ENCODE measurements at regions not wholly inside any gene's neighbourhood (a gene's known extent, or its start where the extent isn't known, plus 50 kb on each side); places are given as distances from the start of the nearest gene placed in this dataset.
A peak's percentile ranks its signal among the peaks of the same experiment; 100 is the strongest.

DNA sequence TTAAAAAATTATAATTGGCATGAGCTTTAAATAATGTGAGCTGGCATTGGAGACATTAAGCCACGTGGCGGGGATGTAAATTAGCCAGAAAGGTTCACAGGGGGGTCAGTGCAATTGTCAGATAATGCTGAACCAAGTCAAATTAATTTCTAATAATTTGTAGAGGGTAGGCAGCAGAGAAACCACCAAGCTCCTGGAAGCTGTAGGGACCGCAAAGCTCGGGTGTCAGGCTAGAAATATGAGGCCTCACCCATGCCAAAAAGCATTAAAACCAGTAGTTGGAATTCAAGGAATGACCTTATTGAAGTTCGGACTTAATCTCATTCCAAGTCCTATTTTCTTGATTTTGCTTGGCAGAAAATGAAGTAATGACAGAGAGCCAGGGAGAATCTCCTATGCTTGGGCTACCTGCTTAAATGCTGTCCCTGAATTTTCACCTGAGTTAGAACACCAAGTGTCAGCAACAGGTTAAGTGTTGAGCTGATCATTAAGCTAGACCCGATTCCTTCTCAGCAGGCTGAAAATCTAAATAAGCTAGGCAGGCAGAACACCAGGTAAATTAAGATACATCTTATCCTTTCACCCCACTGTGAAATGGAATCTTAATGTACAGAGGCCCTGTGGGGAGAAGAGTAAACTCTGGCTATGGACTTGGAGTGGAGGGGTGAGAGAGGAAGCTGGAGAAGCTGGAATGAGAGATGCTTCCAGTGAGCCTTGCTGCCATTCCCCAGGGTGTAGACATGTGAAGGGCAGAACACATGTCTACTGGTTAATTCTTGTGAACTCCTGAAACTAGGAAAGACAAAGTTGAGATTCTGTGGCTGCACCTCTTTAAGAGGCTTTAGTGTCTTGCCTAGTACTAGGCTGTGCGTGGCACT lies 520.0 kb downstream of the SLC4A3 start:
- in situ Hi-C loops (cut with MboI; ENCODE audit: low pct_unique_long_range_greater_than_20kb in 2 of 9, low sequenced_read_pairs in 9 of 9, unreplicated experiment in 9 of 9), result no loop called here
- peak in 1 of 8 experiments; percentile 70 for ATAC-seq (replicated peaks in 6 of 8)
- H3K27ac ChIP-seq, result no peak overlapping the region
- no peak overlapping the region for H3K4me3 ChIP-seq
- H3K4me1 ChIP-seq (replicated peaks in 1 of 2), result peaks cover 3 to 11% of the 10 kb centered on the region in 2 donors
- 43 to 100% (median 72%) methylated on average over 1 to 6 of the region's 7 CpGs for WGBS, 10 experiments

DNA sequence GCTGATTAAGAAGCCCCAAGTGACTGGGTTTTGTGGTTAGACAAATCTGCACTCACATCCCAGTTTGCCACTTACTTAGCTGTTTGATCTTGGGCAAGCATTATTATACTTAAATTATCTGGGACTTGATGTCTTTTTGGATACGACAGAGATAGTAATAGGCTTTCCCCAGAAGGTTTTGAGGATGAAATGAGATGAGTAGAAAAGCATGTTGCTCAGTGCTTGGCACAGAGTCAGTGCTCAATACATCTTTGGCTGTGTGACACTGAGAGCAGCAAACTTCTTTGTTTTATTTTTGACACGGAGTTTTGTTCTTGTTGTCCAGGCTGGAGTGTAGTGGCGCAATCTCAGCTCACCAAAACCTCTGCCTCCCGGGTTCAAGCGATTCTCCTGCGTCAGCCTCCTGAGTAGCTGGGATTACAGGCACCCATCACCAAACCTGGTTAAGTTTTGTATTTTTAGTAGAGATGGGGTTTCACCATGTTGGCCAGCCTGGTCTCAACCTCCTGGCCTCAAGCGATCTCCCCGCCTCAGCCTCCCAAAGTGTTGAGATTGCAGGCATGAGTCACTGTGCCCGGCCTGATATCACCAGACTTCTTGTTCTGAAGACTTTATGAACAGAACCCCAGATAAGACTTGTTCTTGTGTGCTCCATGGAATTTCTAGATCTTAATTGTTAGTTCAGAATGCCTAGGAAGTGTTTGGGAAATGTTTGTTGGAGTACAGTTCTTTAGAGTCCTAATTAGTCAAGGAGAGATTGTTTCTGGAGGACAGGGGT lies 521.2 kb downstream of the SLC4A3 start:
- Histone ChIP-seq H3K4me1 (replicated peaks in 1 of 2) (peaks cover 8 to 23% of the 10 kb centered on the region in 2 donors), H3K27ac (no peak overlapping the region), H3K4me3 (no peak overlapping the region)
- no peak for ATAC-seq (replicated peaks in 6 of 8)
- in situ Hi-C loops (cut with MboI; ENCODE audit: low pct_unique_long_range_greater_than_20kb in 2 of 9, low sequenced_read_pairs in 9 of 9, unreplicated experiment in 9 of 9), result no loop called here
- 40 to 90% (median 80%) methylated on average over 1 to 8 of the region's 9 CpGs; no CpG with 5 or more reads in 5 of the 10 experiments for WGBS, 10 experiments

DNA sequence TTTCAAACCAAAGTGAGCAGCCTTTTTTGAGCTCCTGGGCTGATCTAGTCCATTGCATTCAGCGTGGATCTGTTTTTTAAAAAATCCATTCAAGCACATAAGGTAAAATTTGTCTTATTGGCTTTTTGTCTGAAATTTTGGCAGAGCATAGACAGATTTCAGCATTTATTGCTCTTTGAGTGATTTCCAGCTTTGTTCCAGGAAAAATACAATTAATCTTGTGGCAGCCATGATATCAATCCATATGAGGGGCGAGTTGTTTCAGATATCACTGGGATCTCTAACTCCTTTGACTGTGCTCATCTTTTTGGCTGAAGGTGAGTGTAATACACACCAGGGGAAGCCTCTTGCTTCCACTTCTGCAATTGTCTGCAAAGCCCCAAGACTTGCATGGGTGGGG lies 523.9 kb downstream of the SLC4A3 start:
- in situ Hi-C loops (cut with MboI; ENCODE audit: low pct_unique_long_range_greater_than_20kb in 2 of 9, low sequenced_read_pairs in 9 of 9, unreplicated experiment in 9 of 9), result no loop called here
- no peak for ATAC-seq (replicated peaks in 6 of 8)
- H3K4me3 ChIP-seq, result no peak overlapping the region
- H3K4me1 ChIP-seq (replicated peaks in 1 of 2), result peaks cover 8 to 28% of the 10 kb centered on the region in 2 donors
- 75 to 96% (median 89%) methylated on average over 2 of the region's 2 CpGs; no CpG with 5 or more reads in 4 of the 10 experiments for WGBS, 10 experiments
- H3K27ac ChIP-seq, result no peak overlapping the region

DNA sequence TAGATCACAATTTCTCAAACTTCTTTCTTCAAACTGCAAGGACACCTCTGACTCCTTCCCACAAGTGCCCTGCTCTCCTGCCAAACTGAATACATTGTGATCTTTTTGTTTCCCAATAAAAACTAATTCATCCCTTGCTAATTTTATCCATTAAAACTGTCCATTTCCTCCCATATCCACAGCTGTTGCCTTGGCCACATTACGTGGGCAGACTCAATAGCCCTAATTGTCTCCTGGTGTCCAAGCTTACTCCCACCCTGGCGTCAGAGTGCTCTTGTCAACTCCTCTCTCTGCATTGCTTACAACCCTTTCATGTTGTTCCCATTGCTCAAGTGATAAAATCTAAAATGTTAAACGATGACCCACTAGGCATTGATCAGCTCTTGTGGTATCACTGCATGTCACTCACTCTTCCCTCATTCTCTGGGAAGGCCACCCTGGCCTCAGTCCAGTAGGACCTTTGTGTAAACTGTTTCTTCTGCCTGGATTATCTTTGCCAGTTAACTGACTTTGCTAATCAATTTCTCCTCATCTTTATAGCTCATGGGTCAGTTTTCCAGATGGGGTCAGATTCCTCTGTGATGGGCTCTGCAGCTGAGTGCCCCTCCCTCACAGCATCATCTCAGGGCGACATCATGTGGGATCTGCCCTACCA lies 525.0 kb downstream of the SLC4A3 start:
- in situ Hi-C loops (cut with MboI; ENCODE audit: low pct_unique_long_range_greater_than_20kb in 2 of 9, low sequenced_read_pairs in 9 of 9, unreplicated experiment in 9 of 9), result no loop called here
- Histone ChIP-seq H3K4me3 (no peak overlapping the region), H3K4me1 (replicated peaks in 1 of 2) (peaks cover 8 to 20% of the 10 kb centered on the region in 2 donors), H3K27ac (no peak overlapping the region)
- WGBS, 10 experiments, result 0 to 100% (median 80%) methylated on average over 1 to 3 of the region's 4 CpGs; no CpG with 5 or more reads in 1 of the 10 experiments
- peak in 1 of 8 experiments; percentile 43 for ATAC-seq (replicated peaks in 6 of 8)

DNA sequence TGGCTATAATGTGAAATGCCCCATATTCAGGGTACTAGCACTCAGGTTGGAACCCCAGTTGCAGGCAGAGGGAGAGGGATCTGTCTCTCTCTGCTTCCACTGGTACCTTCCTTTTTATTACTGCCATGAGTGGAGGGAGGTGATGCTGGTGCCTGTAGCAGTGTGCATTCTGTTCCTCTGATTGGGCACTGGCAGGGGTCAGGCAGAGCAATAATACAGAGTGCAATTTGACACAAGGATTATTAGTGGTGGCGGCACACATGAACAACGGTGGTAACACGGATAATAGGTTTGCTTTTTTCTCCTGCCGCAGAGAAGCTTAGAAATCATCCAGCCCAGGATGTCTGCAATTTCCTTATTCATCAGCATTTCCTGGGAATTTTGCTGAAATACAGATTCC lies 525.7 kb downstream of the SLC4A3 start:
- WGBS, 10 experiments, result 48 to 84% (median 80%) methylated on average over 1 to 4 of the region's 4 CpGs; no CpG with 5 or more reads in 1 of the 10 experiments
- H3K4me1 ChIP-seq (replicated peaks in 1 of 2), result peaks cover 8 to 18% of the 10 kb centered on the region in 2 donors
- H3K27ac ChIP-seq, result peak overlapping the region in 1 of 2 donors; percentile 17
- no peak overlapping the region for H3K4me3 ChIP-seq
- in situ Hi-C loops (cut with MboI; ENCODE audit: low pct_unique_long_range_greater_than_20kb in 2 of 9, low sequenced_read_pairs in 9 of 9, unreplicated experiment in 9 of 9), result no loop called here
- peak in 2 of 8 experiments; percentile 9 to 53 for ATAC-seq (replicated peaks in 6 of 8)

DNA sequence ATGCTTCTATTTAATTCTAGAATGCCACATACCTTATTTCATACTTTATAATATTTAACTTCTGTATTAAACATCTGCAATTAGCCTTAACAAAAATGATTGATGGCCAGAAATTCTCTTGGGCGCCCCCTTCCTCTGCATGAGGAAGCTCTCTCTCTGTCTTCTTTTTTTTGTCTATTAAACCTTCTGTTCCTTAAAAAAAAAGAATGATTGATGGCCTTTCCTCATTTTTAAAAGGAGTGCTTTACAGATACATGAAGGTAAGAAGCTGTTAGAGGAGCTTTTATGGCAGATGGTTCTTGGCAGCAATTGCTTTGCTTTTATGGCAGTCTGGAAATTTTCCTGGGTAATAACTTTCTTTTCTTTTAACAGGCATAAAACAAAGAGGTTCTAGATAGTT lies 526.9 kb downstream of the SLC4A3 start:
- Histone ChIP-seq H3K27ac (no peak overlapping the region), H3K4me3 (no peak overlapping the region), H3K4me1 (replicated peaks in 1 of 2) (peaks cover 8 to 18% of the 10 kb centered on the region in 2 donors)
- ATAC-seq (replicated peaks in 6 of 8), result no peak
- in situ Hi-C loops (cut with MboI; ENCODE audit: low pct_unique_long_range_greater_than_20kb in 2 of 9, low sequenced_read_pairs in 9 of 9, unreplicated experiment in 9 of 9), result no loop called here
- WGBS, 10 experiments, result 14 to 100% (median 80%) methylated on average over 1 of the region's 1 CpG; no CpG with 5 or more reads in 2 of the 10 experiments

DNA sequence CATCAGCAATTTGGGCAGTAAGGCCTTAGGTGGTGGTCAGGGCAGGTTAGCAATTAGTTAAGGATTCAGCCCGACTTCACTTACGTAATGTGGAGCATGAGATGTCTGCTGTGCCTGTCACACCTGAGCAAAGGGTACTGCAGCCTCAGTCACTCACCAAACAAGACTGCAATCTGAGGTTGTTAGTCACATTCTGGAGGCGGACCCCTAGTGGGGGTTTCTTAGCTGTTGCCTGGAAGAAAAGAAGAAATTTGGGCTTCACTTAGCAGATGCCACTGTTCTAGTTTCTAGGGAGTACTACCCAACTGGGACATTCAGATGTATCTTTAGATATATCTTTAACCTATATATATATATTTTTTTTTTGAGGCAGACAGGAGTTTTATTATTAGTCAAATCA lies 529.9 kb downstream of the SLC4A3 start:
- H3K27ac ChIP-seq, result no peak overlapping the region
- no peak for ATAC-seq (replicated peaks in 6 of 8)
- no peak overlapping the region for H3K4me3 ChIP-seq
- 77 to 100% (median 86%) methylated on average over 1 to 2 of the region's 3 CpGs; no CpG with 5 or more reads in 5 of the 10 experiments for WGBS, 10 experiments
- in situ Hi-C loops (cut with MboI; ENCODE audit: low pct_unique_long_range_greater_than_20kb in 2 of 9, low sequenced_read_pairs in 9 of 9, unreplicated experiment in 9 of 9), result no loop called here
- H3K4me1 ChIP-seq (replicated peaks in 1 of 2), result peaks cover 6 to 18% of the 10 kb centered on the region in 2 donors

DNA sequence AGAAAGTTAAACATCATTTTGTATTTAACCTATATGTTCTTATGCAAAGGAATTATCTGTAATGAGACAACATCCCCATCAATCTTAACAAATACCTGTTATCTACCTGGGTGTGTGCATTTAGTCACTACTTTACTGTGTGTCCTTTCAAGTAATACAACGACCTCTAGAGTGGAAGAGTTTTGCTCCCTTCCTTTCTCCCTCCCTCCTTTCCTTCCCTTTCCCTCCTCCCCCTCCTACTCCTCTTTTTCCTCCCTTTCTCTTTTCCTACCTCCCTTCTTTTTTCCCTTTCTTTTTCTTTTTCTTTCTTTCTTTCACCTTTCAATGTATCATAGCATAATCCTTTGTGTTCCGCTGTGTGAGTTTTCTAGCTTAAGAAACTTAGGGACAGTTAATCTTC lies 532.3 kb downstream of the SLC4A3 start:
- no peak for ATAC-seq (replicated peaks in 6 of 8)
- in situ Hi-C loops (cut with MboI; ENCODE audit: low pct_unique_long_range_greater_than_20kb in 2 of 9, low sequenced_read_pairs in 9 of 9, unreplicated experiment in 9 of 9), result no loop called here
- 27 to 89% (median 75%) methylated on average over 1 to 2 of the region's 2 CpGs; no CpG with 5 or more reads in 3 of the 10 experiments for WGBS, 10 experiments
- Histone ChIP-seq H3K4me3 (no peak overlapping the region), H3K4me1 (replicated peaks in 1 of 2) (no peaks in the 10 kb centered on the region), H3K27ac (no peak overlapping the region)

DNA sequence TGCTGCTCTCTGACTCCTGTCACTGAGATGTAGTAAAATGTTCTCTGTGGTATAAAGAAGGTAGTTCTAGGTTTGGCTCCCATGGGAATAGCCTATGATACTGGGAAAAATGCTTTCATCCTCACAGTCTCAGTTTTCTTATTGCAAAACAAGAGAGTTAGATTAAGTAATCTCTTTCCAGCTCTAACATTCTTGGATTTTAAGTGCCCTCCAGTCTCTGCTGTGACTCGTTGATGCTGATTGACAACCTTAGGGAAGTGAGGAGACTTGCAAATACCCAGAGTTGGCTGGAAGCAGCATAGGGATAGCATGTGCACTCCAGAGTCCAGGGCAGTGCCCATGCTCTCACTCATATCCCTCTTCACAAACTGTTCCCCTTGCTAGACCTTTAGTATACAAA lies 534.9 kb downstream of the SLC4A3 start:
- WGBS, 10 experiments, result 20 to 80% (median 55%) methylated on average over 1 of the region's 1 CpG; no CpG with 5 or more reads in 7 of the 10 experiments

DNA sequence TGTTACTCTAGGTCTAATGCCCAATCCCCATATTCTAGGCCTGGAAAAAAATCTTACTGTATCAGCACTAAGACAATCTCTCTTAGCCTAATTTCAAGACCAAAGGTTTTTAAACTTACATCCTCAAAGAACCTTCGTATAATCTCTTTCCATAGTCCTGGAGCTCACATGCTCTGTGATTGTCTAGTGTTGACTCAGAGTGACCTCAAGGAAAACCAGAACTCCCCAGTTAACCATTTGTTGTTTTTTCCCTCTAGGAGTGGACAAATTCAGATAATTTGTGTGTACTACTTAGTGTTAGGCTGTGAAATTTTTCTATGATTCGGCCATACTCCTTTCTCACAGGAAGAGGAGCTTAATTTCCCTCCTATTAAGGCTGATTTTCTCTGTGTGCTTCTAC lies 536.1 kb downstream of the SLC4A3 start:
- in situ Hi-C loops (cut with MboI; ENCODE audit: low pct_unique_long_range_greater_than_20kb in 2 of 9, low sequenced_read_pairs in 9 of 9, unreplicated experiment in 9 of 9), result no loop called here
- 35 to 92% (median 75%) methylated on average over 1 to 2 of the region's 2 CpGs; no CpG with 5 or more reads in 2 of the 10 experiments for WGBS, 10 experiments
- no peak for ATAC-seq (replicated peaks in 6 of 8)

More for the DNA sequence above, 534.9 kb downstream of the SLC4A3 start:
- Histone ChIP-seq H3K27ac (no peak overlapping the region), H3K4me1 (replicated peaks in 1 of 2) (no peaks in the 10 kb centered on the region), H3K4me3 (no peak overlapping the region)
- in situ Hi-C loops (cut with MboI; ENCODE audit: low pct_unique_long_range_greater_than_20kb in 2 of 9, low sequenced_read_pairs in 9 of 9, unreplicated experiment in 9 of 9), result no loop called here
- peak in 1 of 8 experiments; percentile 53 for ATAC-seq (replicated peaks in 6 of 8)

DNA sequence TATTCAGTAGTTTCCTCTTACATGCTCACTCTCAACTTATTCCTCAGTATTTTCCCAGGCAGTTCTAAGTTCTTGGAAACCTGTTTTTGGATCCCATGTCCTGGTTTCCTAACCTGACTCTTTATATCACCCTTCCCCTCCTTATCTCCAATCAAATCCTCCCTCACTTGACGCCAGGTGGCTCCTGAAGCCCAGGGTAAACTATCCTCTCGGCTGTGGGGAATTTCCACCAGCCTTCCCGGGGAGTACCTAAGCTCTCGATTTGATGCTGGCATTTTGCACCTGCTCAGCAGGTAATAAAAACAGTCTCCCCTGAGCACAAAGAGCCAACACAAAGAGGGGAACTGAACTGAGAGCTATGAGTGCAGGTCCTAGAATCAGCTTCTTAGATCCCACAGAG lies 538.0 kb downstream of the SLC4A3 start:
- ATAC-seq (replicated peaks in 6 of 8), result no peak
- WGBS, 10 experiments, result 30 to 86% (median 73%) methylated on average over 1 to 4 of the region's 4 CpGs; no CpG with 5 or more reads in 1 of the 10 experiments
- in situ Hi-C loops (cut with MboI; ENCODE audit: low pct_unique_long_range_greater_than_20kb in 2 of 9, low sequenced_read_pairs in 9 of 9, unreplicated experiment in 9 of 9), result no loop called here
- Histone ChIP-seq H3K27ac (no peak overlapping the region), H3K4me1 (replicated peaks in 1 of 2) (peaks cover 0 to 7% of the 10 kb centered on the region in 2 donors), H3K4me3 (no peak overlapping the region)

More for the DNA sequence above, 536.1 kb downstream of the SLC4A3 start:
- Histone ChIP-seq H3K27ac (no peak overlapping the region), H3K4me1 (replicated peaks in 1 of 2) (no peaks in the 10 kb centered on the region), H3K4me3 (no peak overlapping the region)

DNA sequence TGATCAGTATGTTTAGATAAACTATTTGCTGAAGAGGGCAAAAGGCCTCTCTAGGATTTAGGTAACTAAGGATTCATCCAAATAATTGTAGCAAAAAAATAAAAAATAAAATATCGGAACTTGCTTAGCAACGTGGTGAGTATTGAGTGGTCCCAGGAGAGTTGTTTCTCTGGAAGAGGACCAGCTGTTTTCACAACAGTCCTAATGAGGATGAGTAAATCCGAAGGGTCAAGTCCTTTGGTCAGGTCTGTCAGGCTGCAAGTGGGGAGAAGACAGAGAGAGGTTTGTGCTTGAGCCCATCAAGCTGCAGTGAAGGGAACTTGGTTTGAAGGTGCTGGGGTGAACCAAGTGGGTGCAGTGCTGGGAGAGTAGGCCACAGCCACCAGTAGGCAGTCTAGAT lies 539.2 kb downstream of the SLC4A3 start:
- Histone ChIP-seq H3K27ac (no peak overlapping the region), H3K4me1 (replicated peaks in 1 of 2) (peaks cover 0 to 7% of the 10 kb centered on the region in 2 donors), H3K4me3 (no peak overlapping the region)
- WGBS, 10 experiments, result 29 to 62% (median 51%) methylated on average over 3 of the region's 3 CpGs; no CpG with 5 or more reads in 4 of the 10 experiments
- in situ Hi-C loops (cut with MboI; ENCODE audit: low pct_unique_long_range_greater_than_20kb in 2 of 9, low sequenced_read_pairs in 9 of 9, unreplicated experiment in 9 of 9), result no loop called here
- peak in 3 of 8 experiments; percentile 35 to 38 (median 37) for ATAC-seq (replicated peaks in 6 of 8)

Measured in motor neuron (in vitro differentiated cells).